HFF-Myc (cell line): ENCODE measurements at regions not wholly inside any gene's neighbourhood (a gene's known extent, or its start where the extent isn't known, plus 50 kb on each side); places are given as distances from the start of the nearest gene placed in this dataset.
"Not testable (repeated sequence)": the region's sequence is repeated elsewhere in the genome, so short reads cannot be mapped to it uniquely, and the experiment has no call there.

ENCODE experiments used
- DNase-seq: peaks from one replicate; pipeline ENCODE4 v3.0.0-alpha.2; 2011; ENCODE audit warnings: low read depth; ENCODE audit errors: extremely low read depth
- H3K4me3 ChIP-seq: replicated peaks from 2 replicates; pipeline ENCODE4 v1.5.1; 2011; ENCODE audit warnings: low read depth, mild to moderate bottlenecking, control low read depth, low read length
- TF ChIP-seq, protein P1 (sequence below): IDR thresholded peaks from 2 replicates; pipeline ENCODE4 v1.5.1; 2012; ENCODE audit warnings: mild to moderate bottlenecking, low read depth, low read length, control low read depth; ENCODE audit errors: missing control alignments

DNA sequence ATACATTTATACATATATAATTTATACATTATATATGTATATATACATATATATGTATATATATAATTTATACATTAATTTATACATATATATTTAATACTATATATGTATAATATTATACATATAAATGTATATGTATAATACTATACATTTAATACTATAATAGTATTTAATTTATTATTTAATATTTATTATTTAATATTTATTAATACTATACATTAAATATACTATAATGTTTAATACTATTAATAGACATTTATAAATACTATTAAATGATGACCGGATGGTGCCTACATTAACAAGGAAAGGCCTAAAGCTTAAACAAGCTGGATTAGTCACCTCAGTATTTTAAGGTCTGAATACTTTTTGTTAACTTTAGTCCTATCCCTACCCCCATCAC is 145.9 kb upstream of the HTR1E start:
- TF ChIP-seq, protein P1, sequence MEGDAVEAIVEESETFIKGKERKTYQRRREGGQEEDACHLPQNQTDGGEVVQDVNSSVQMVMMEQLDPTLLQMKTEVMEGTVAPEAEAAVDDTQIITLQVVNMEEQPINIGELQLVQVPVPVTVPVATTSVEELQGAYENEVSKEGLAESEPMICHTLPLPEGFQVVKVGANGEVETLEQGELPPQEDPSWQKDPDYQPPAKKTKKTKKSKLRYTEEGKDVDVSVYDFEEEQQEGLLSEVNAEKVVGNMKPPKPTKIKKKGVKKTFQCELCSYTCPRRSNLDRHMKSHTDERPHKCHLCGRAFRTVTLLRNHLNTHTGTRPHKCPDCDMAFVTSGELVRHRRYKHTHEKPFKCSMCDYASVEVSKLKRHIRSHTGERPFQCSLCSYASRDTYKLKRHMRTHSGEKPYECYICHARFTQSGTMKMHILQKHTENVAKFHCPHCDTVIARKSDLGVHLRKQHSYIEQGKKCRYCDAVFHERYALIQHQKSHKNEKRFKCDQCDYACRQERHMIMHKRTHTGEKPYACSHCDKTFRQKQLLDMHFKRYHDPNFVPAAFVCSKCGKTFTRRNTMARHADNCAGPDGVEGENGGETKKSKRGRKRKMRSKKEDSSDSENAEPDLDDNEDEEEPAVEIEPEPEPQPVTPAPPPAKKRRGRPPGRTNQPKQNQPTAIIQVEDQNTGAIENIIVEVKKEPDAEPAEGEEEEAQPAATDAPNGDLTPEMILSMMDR: no peak
- no peak overlapping the region for H3K4me3 ChIP-seq
- no peak for DNase-seq

DNA sequence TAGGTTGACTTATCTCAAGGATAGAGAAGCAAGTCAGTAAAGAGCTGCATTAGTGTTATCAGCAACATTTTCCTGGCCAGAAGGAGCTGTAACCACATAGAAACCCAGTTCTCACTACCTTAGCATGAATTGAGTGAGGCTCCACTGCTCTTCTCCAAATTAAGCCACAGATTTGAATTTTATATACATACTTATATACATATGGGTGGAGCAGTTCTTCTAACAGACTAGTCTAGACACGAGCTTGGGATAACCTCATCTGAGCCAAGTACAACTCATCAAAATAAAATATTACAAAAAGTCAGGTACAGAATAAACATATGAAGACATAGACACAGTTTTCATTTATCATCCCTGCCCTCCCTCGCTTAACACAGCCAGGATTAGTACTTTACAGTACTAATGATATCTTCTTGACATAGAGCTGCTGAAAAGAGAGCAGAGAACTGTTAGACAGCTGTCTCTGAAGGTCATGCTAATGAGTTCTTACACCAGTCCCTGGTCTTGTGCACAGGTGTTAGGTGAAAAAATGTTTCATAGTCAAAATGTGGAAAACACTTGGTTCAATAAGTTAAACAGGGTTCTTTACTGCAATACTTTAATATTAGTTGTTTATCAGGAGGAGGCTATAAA is 147.4 kb upstream of the HTR1E start:
- no peak overlapping the region for H3K4me3 ChIP-seq
- TF ChIP-seq, protein P1: no peak
- DNase-seq: no peak

GRCh38 chr6:86782328-86782727 is 155.0 kb upstream of the HTR1E start:
- DNase-seq: no peak
- H3K4me3 ChIP-seq: no peak overlapping the region
- TF ChIP-seq, protein P1: no peak

GRCh38 chr6:86780923-86781322 is 156.4 kb upstream of the HTR1E start:
- DNase-seq: no peak
- no peak overlapping the region for H3K4me3 ChIP-seq
- TF ChIP-seq, protein P1: no peak

GRCh38 chr6:86775893-86776292 is 161.4 kb upstream of the HTR1E start:
- H3K4me3 ChIP-seq: no peak overlapping the region
- TF ChIP-seq, protein P1: no peak
- DNase-seq: no peak

- TF ChIP-seq, protein P1: no peak
- no peak overlapping the region for H3K4me3 ChIP-seq
- no peak for DNase-seq
Measured at GRCh38 chr6:86765211-86765610, 172.1 kb upstream of the HTR1E start.

DNA sequence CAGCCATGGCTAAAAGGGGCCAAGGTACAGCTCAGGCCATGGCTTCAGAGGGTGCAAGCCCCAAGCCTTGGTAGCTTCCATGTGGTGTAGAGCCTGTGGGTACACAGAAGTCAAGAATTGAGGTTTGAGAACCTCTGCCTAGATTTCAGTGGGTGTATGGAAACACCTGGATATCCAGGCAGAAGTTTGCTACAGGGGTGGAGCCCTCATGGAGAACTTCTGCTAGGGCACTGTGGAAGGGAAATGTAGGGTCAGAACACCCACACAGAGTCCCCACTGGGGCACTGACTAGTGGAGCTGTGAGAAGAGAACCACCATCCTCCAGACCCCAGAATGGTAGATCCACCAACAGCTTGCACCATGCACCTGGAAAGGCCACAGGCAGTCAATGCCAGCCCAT is 177.4 kb upstream of the HTR1E start:
- not testable (repeated sequence) for H3K4me3 ChIP-seq, DNase-seq
